Globus pallidus (tissue), 1 donor: ENCODE measurements at regions not wholly inside any gene's neighbourhood (a gene's known extent, or its start where the extent isn't known, plus 50 kb on each side); places are given as distances from the start of the nearest gene placed in this dataset.

Experiments used
- DNase-seq: peaks from one replicate; pipeline ENCODE4 v3.0.0-alpha.2; 2015; ENCODE audit warnings: low spot score

- DNase-seq = no peak
Measured at GRCh38 chr12:78698747-78699146, 165.8 kb upstream of the SYT1 start.

GRCh38 chr12:78700565-78700964 lies 164.0 kb upstream of the SYT1 start:
- no peak for DNase-seq

- no peak for DNase-seq
Measured at GRCh38 chr12:78703820-78704525, 160.6 kb upstream of the SYT1 start.

GRCh38 chr12:78711954-78712353 lies 152.6 kb upstream of the SYT1 start:
- DNase-seq = no peak

GRCh38 chr12:78712834-78713481 lies 151.6 kb upstream of the SYT1 start:
- no peak for DNase-seq

GRCh38 chr12:78719721-78720120 lies 144.9 kb upstream of the SYT1 start:
- DNase-seq = no peak

- no peak for DNase-seq
Measured at GRCh38 chr12:78721906-78722305, 142.7 kb upstream of the SYT1 start.

GRCh38 chr12:78725033-78725432 lies 139.5 kb upstream of the SYT1 start:
- no peak for DNase-seq

GRCh38 chr12:78725951-78726580 lies 138.5 kb upstream of the SYT1 start:
- DNase-seq = no peak

GRCh38 chr12:78726854-78727253 lies 137.7 kb upstream of the SYT1 start:
- no peak for DNase-seq

- DNase-seq = no peak
Measured at GRCh38 chr12:78732481-78732880, 132.1 kb upstream of the SYT1 start.

GRCh38 chr12:78739653-78740052 lies 124.9 kb upstream of the SYT1 start:
- no peak for DNase-seq

- DNase-seq = no peak
Measured at GRCh38 chr12:78746001-78746400, 118.6 kb upstream of the SYT1 start.

GRCh38 chr12:78753058-78753457 lies 111.5 kb upstream of the SYT1 start:
- no peak for DNase-seq

- no peak for DNase-seq
Measured at GRCh38 chr12:78756936-78757335, 107.6 kb upstream of the SYT1 start.

GRCh38 chr12:78759367-78759766 lies 105.2 kb upstream of the SYT1 start:
- DNase-seq = no peak

GRCh38 chr12:78760906-78761305 lies 103.7 kb upstream of the SYT1 start:
- no peak for DNase-seq

- no peak for DNase-seq
Measured at GRCh38 chr12:78764913-78765312, 99.7 kb upstream of the SYT1 start.

GRCh38 chr12:78767264-78767981 lies 97.2 kb upstream of the SYT1 start:
- DNase-seq = no peak

GRCh38 chr12:78778339-78778738 lies 86.2 kb upstream of the SYT1 start:
- DNase-seq = no peak

GRCh38 chr12:78787576-78787975 lies 77.0 kb upstream of the SYT1 start:
- no peak for DNase-seq

- no peak for DNase-seq
Measured at GRCh38 chr12:78790148-78790547, 74.4 kb upstream of the SYT1 start.
